PC-9 (cell line): ENCODE measurements at regions not wholly inside any gene's neighbourhood (a gene's known extent, or its start where the extent isn't known, plus 50 kb on each side); places are given as distances from the start of the nearest gene placed in this dataset.

Experiments used
- BruUV-seq: library from RNA; stranded (reverse); fragments of 400-500 nt; replicated peaks from 2 replicates; lab custom pipeline; 2021; lab: Mats Ljungman, UMichigan
- CTCF ChIA-PET: fragments of 300-600 bp; sonication (Branson Sonifier 250); formaldehyde crosslinking; loops from one replicate; lab custom pipeline; 2022; ENCODE audit warnings: antibody characterized with exemption; lab: Charles Lee
- POLR2A ChIA-PET: fragments of 300-600 bp; sonication (Branson Sonifier 250); formaldehyde crosslinking; loops from one replicate; lab custom pipeline; 2022; ENCODE audit warnings: antibody characterized with exemption; ENCODE audit not compliant: unreplicated experiment; lab: Charles Lee
- DNase-seq, 2 experiments: peaks; one replicate each; pipeline versions ENCODE4 v3.0.0 to v3.0.0-alpha.2; 2015 to 2022; ENCODE audit warnings: mixed read lengths in 1 of 2
- H2AFZ ChIP-seq: fragments of 200-600 bp; sonication (generic); 2 replicates; pipeline ENCODE4 v1.8.1; 2017; ENCODE audit warnings: antibody characterized with exemption
- H3F3A ChIP-seq: fragments of 200-600 bp; sonication (generic); 2 replicates; pipeline ENCODE4 v1.8.1; 2017; ENCODE audit warnings: antibody characterized with exemption, mild to moderate bottlenecking, low read depth; ENCODE audit not compliant: insufficient read depth
- H3K27ac ChIP-seq: fragments of 200-600 bp; sonication (generic); 2 replicates; pipeline ENCODE4 v1.6.1; 2016; ENCODE audit warnings: mixed run types
- H3K27me3 ChIP-seq: fragments of 200-600 bp; sonication (generic); 2 replicates; pipeline ENCODE4 v1.6.1; 2016; ENCODE audit warnings: low read depth, mixed run types; ENCODE audit not compliant: insufficient read depth
- H3K36me3 ChIP-seq: fragments of 200-600 bp; sonication (generic); 2 replicates; pipeline ENCODE4 v1.6.1; 2016; ENCODE audit warnings: low read depth, mixed run types
- H3K4me1 ChIP-seq: fragments of 200-600 bp; sonication (generic); replicated peaks from 2 replicates; pipeline ENCODE4 v1.6.1; 2016; ENCODE audit warnings: mixed run types; ENCODE audit not compliant: insufficient read depth
- H3K4me2 ChIP-seq: fragments of 200-600 bp; sonication (generic); 2 replicates; pipeline ENCODE4 v1.6.1; 2017; ENCODE audit warnings: mixed run types
- H3K4me3 ChIP-seq: fragments of 200-600 bp; sonication (generic); 2 replicates; pipeline ENCODE4 v1.6.1; 2016; ENCODE audit warnings: mixed run types
- H3K79me2 ChIP-seq: fragments of 200-600 bp; sonication (generic); 2 replicates; pipeline ENCODE4 v1.6.1; 2017; ENCODE audit warnings: low read depth, mixed run types
- H3K9me2 ChIP-seq: fragments of 200-600 bp; sonication (generic); 2 replicates; pipeline ENCODE4 v1.8.1; 2017; ENCODE audit warnings: mild to moderate bottlenecking; ENCODE audit not compliant: insufficient read depth
- H3K9me3 ChIP-seq: fragments of 200-600 bp; sonication (generic); 2 replicates; pipeline ENCODE4 v1.8.1; 2016; ENCODE audit warnings: low read depth; ENCODE audit not compliant: insufficient read depth
- H4K20me1 ChIP-seq: fragments of 200-600 bp; sonication (generic); 2 replicates; pipeline ENCODE4 v1.8.1; 2017; ENCODE audit not compliant: insufficient read depth
- EZH2 ChIP-seq: fragments of 200-600 bp; sonication (generic); IDR thresholded peaks from 2 replicates; pipeline ENCODE4 v1.8.0; 2017; ENCODE audit warnings: antibody characterized with exemption, low read depth
- intact Hi-C: fragments of 100-400 bp; cut with micrococcal nuclease; formaldehyde crosslinking; loops from one replicate; pipeline ENCODE4 v1.10.0; 2022; ENCODE audit not compliant: unreplicated experiment
- TF ChIP-seq, protein P1 (sequence below): fragments of 200-600 bp; sonication (generic); conservative IDR thresholded peaks from 2 replicates; pipeline ENCODE4 v1.6.1; 2017; ENCODE audit warnings: mixed run types, antibody characterized with exemption, mild to moderate bottlenecking, moderate library complexity

DNA sequence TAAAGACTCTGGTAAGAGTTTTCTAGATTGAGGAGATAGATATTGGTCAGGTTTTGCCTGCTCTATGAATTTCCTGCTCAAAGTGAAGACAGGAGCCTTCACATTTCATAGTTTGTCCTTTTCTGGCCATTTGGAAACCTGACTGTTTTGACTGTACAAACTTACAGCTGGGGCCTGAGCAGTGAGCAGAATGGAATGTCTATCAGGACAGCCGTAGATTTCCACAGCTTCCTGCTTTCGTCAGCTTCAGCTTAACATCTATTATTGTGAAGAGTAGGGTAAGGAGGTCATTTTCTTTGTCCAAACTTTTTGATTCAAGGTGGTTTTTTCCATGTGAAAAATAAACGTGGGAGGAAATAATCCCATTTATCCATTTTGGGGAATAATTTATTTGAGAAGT, 124.3 kb upstream of the DIPK2B start:
- Histone ChIP-seq H3K9me2 (no peaks in the 10 kb centered on the region), H3K4me1 (0 out of 2 replicates have a peak, but pooled peaks cover 3% of the 10 kb centered on the region), H2AFZ (no peak overlapping the region), H3K36me3 (no peaks in the 10 kb centered on the region), H3K4me2 (no peak overlapping the region), H3K4me3 (no peak overlapping the region), H4K20me1 (no peaks in the 10 kb centered on the region), H3K9me3 (no peaks in the 10 kb centered on the region), H3F3A (no peaks in the 10 kb centered on the region), H3K27ac (no peak overlapping the region), H3K79me2 (no peaks in the 10 kb centered on the region), H3K27me3 (no peaks in the 10 kb centered on the region)
- intact Hi-C loops, result loop anchor here (5.0 kb wide), 2 partner anchors 192 to 1052 kb away; no protein-coding TSS in a partner anchor
- POLR2A ChIA-PET, result no interaction called here
- CTCF ChIA-PET, result no interaction called here
- no TSS peak for BruUV-seq
- DNase-seq, result no peak
- no peak for TF ChIP-seq EZH2
- TF ChIP-seq, protein P1, sequence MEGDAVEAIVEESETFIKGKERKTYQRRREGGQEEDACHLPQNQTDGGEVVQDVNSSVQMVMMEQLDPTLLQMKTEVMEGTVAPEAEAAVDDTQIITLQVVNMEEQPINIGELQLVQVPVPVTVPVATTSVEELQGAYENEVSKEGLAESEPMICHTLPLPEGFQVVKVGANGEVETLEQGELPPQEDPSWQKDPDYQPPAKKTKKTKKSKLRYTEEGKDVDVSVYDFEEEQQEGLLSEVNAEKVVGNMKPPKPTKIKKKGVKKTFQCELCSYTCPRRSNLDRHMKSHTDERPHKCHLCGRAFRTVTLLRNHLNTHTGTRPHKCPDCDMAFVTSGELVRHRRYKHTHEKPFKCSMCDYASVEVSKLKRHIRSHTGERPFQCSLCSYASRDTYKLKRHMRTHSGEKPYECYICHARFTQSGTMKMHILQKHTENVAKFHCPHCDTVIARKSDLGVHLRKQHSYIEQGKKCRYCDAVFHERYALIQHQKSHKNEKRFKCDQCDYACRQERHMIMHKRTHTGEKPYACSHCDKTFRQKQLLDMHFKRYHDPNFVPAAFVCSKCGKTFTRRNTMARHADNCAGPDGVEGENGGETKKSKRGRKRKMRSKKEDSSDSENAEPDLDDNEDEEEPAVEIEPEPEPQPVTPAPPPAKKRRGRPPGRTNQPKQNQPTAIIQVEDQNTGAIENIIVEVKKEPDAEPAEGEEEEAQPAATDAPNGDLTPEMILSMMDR, result no peak

DNA sequence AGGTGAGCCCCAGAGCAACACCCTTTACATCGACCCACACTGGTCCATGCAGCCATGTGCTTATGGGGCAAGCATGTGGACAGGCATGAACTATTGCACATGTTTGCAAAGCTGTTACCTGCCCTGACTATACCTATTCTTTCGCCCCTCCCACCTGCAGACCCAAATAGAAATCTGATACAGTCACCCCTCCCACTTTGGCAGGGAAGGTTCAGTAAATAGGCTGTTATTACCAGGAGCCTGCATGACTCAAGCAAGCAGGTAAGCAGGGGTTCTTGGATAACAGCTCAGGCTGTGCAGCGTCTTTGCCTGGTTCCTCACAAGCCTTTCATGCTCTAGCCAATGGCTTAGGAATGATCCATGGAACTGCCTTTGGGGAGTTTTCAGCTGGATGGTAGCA, 122.7 kb upstream of the DIPK2B start:
- Histone ChIP-seq H3K79me2 (no peaks in the 10 kb centered on the region), H3K9me2 (no peaks in the 10 kb centered on the region), H3K4me1 (0 out of 2 replicates have a peak, but pooled peaks cover 3% of the 10 kb centered on the region), H2AFZ (no peak overlapping the region), H3K9me3 (no peaks in the 10 kb centered on the region), H3K27me3 (no peaks in the 10 kb centered on the region), H3K27ac (no peak overlapping the region), H3F3A (no peaks in the 10 kb centered on the region), H3K36me3 (no peaks in the 10 kb centered on the region), H3K4me3 (no peak overlapping the region), H4K20me1 (no peaks in the 10 kb centered on the region), H3K4me2 (no peak overlapping the region)
- CTCF ChIA-PET, result interaction anchor here (0.6 kb wide), 1 partner anchor 18 kb away, joined by 3 read pairs; no protein-coding TSS in a partner anchor
- intact Hi-C loops, result loop anchor here (5.0 kb wide), 2 partner anchors 194 to 1054 kb away; no protein-coding TSS in a partner anchor
- POLR2A ChIA-PET, result no interaction called here
- no peak for DNase-seq
- no TSS peak for BruUV-seq
- no peak for TF ChIP-seq EZH2
- TF ChIP-seq, protein P1, result no peak

DNA sequence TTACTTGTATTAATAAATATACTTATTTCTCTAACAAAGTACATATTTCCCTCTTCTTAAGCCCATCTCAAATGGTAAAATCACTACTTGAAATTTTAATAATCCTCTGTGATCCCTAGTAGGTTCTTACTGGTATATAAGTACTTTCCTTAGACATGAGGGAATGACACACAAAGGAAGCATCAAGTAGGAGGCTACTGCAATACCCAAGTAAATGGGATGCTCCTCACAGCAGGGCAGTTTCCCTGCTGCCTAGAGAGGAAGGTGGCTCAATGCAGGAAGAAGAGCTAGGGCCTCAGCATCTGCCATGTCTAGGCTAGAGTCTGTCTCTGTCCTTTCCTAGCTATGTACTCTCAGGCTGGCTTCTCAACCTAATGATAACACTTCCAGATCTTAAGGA, 122.1 kb upstream of the DIPK2B start:
- Histone ChIP-seq H3K9me3 (no peaks in the 10 kb centered on the region), H4K20me1 (no peaks in the 10 kb centered on the region), H3F3A (no peaks in the 10 kb centered on the region), H3K27ac (no peak overlapping the region), H3K4me1 (0 out of 2 replicates have a peak, but pooled peaks cover 3% of the 10 kb centered on the region), H2AFZ (no peak overlapping the region), H3K27me3 (no peaks in the 10 kb centered on the region), H3K4me2 (no peak overlapping the region), H3K4me3 (no peak overlapping the region), H3K36me3 (no peaks in the 10 kb centered on the region), H3K79me2 (no peaks in the 10 kb centered on the region), H3K9me2 (no peaks in the 10 kb centered on the region)
- ChIA-PET CTCF (interaction anchor here (0.6 kb wide), 1 partner anchor 17 kb away, joined by 3 read pairs; no protein-coding TSS in a partner anchor), POLR2A (interaction anchor here (0.7 kb wide), 1 partner anchor 938 kb away, joined by 7 read pairs; no protein-coding TSS in a partner anchor)
- no TSS peak for BruUV-seq
- intact Hi-C loops, result loop anchor here (5.0 kb wide), 2 partner anchors 194 to 1054 kb away; no protein-coding TSS in a partner anchor
- DNase-seq, result no peak
- TF ChIP-seq, protein P1, result no peak
- TF ChIP-seq EZH2, result no peak
